Cerebellar cortex (tissue), 1 donor: ENCODE measurements at regions not wholly inside any gene's neighbourhood (a gene's known extent, or its start where the extent isn't known, plus 50 kb on each side); places are given as distances from the start of the nearest gene placed in this dataset.

Source experiments
- DNase-seq: peaks from one replicate; pipeline ENCODE4 v3.0.0-alpha.2; 2015; ENCODE audit warnings: low spot score

GRCh38 chr19:31223740-31224534 is 125.3 kb downstream of the TSHZ3 start:
- DNase-seq = no peak

- no peak for DNase-seq
Observed at GRCh38 chr19:31220540-31220939, 128.7 kb downstream of the TSHZ3 start.

- no peak for DNase-seq
Observed at GRCh38 chr19:31214997-31215396, 134.2 kb downstream of the TSHZ3 start.

GRCh38 chr19:31214086-31214485 is 135.2 kb downstream of the TSHZ3 start:
- DNase-seq = no peak

GRCh38 chr19:31211088-31211487 is 138.1 kb downstream of the TSHZ3 start:
- DNase-seq = no peak

GRCh38 chr19:31205887-31206518 is 143.2 kb downstream of the TSHZ3 start:
- no peak for DNase-seq

- no peak for DNase-seq
Observed at GRCh38 chr19:31204115-31204514, 145.1 kb downstream of the TSHZ3 start.

GRCh38 chr19:31185261-31185660 is 164.0 kb downstream of the TSHZ3 start:
- no peak for DNase-seq

- DNase-seq = no peak
Observed at GRCh38 chr19:31181535-31181934, 167.7 kb downstream of the TSHZ3 start.

GRCh38 chr19:31180907-31181306 is 168.3 kb downstream of the TSHZ3 start:
- DNase-seq = no peak

- DNase-seq = no peak
Observed at GRCh38 chr19:31179471-31179852, 169.8 kb downstream of the TSHZ3 start.

GRCh38 chr19:31178833-31179470 is 170.3 kb downstream of the TSHZ3 start:
- DNase-seq = no peak

- DNase-seq = no peak
Observed at GRCh38 chr19:31177246-31177645, 172.0 kb downstream of the TSHZ3 start.

GRCh38 chr19:31175564-31176348 is 173.5 kb downstream of the TSHZ3 start:
- no peak for DNase-seq

- DNase-seq = no peak
Observed at GRCh38 chr19:31174948-31175347, 174.3 kb downstream of the TSHZ3 start.

GRCh38 chr19:31173991-31174390 is 175.2 kb downstream of the TSHZ3 start:
- no peak for DNase-seq

- no peak for DNase-seq
Observed at GRCh38 chr19:31171936-31172335, 177.3 kb downstream of the TSHZ3 start.

GRCh38 chr19:31170046-31170445 is 179.2 kb downstream of the TSHZ3 start:
- DNase-seq = no peak

GRCh38 chr19:31168106-31168625 is 181.1 kb downstream of the TSHZ3 start:
- no peak for DNase-seq

GRCh38 chr19:31167690-31168089 is 181.5 kb downstream of the TSHZ3 start:
- DNase-seq = no peak

GRCh38 chr19:31166206-31166605 is 183.0 kb downstream of the TSHZ3 start:
- no peak for DNase-seq

GRCh38 chr19:31164791-31165251 is 184.4 kb downstream of the TSHZ3 start:
- no peak for DNase-seq
